Gastroesophageal sphincter (tissue), 4 donors: ENCODE measurements at regions not wholly inside any gene's neighbourhood (a gene's known extent, or its start where the extent isn't known, plus 50 kb on each side); places are given as distances from the start of the nearest gene placed in this dataset.

Source experiments
- ATAC-seq: fragments of 150-250 bp; one replicate; pipeline ENCODE4 v1.9.1; 2016; ENCODE audit warnings: mild to moderate bottlenecking, moderate library complexity
- H3K27ac ChIP-seq, 4 donors: fragments of 200-600 bp; sonication (generic) in 3 of 4; 1 replicate in 3 of 4; 2 replicates in 1 of 4; pipeline ENCODE4 v1.5.1; 2016 to 2019
- H3K27me3 ChIP-seq: fragments of 200-600 bp; sonication (generic); one replicate; pipeline ENCODE4 v1.5.1; 2019
- H3K36me3 ChIP-seq, 2 donors: fragments of 200-600 bp; sonication (generic); one replicate each; pipeline ENCODE4 v1.5.1; 2019; ENCODE audit warnings: control low read depth in 1 of 2
- H3K4me1 ChIP-seq, 3 donors: fragments of 200-600 bp; sonication (generic); 1 replicate in 2 of 3; 2 replicates in 1 of 3; pipeline ENCODE4 v1.5.1; 2016 to 2019; ENCODE audit warnings: control low read depth in 2 of 3
- H3K4me3 ChIP-seq, 2 donors: fragments of 200-600 bp; sonication (generic); one replicate each; pipeline ENCODE4 v1.5.1; 2019; ENCODE audit warnings: mild to moderate bottlenecking in 1 of 2, moderate library complexity in 1 of 2
- H3K9me3 ChIP-seq, 3 donors: fragments of 200-600 bp; sonication (generic); one replicate each; pipeline ENCODE4 v1.5.1; 2017 to 2019; ENCODE audit warnings: control low read depth in 2 of 3
- EP300 ChIP-seq: sonication (generic); formaldehyde crosslinking; IDR thresholded peaks from one replicate; pipeline ENCODE4 v1.6.1; 2017; ENCODE audit warnings: antibody characterized with exemption, mild to moderate bottlenecking
- POLR2A ChIP-seq, 2 donors: fragments of 450-650 bp; IDR thresholded peaks; one replicate each; pipeline ENCODE4 v1.6.1; 2017; ENCODE audit warnings: antibody characterized with exemption in 2 of 2, mild to moderate bottlenecking in 2 of 2, moderate library complexity in 1 of 2
- POLR2AphosphoS5 ChIP-seq: sonication (generic); formaldehyde crosslinking; IDR thresholded peaks from one replicate; pipeline ENCODE4 v1.6.1; 2017; ENCODE audit warnings: antibody characterized with exemption
- WGBS, 2 donors: methylation state at CpG; one replicate each; pipeline ENCODE4 v1.1.5; 2018; ENCODE audit warnings: low coverage in 1 of 2; 5-methylcytosine and 5-hydroxymethylcytosine counted together
- TF ChIP-seq, protein P1 (sequence below), 4 experiments: fragments of 200-600 bp in 2 of 4; fragments of 450-650 bp in 2 of 4; sonication (generic) in 1 of 4; IDR thresholded peaks; one replicate each; pipeline ENCODE4 v1.5.1; 2017 to 2019; ENCODE audit warnings: antibody characterized with exemption in 4 of 4, mild to moderate bottlenecking in 2 of 4, moderate library complexity in 2 of 4

- no peak overlapping the region for H3K4me3 ChIP-seq
- no peak overlapping the region for H3K27ac ChIP-seq
- H3K27me3 ChIP-seq: no peaks in the 10 kb centered on the region
- ATAC-seq: peak; percentile 90
- H3K4me1 ChIP-seq: peaks cover 0 to 9% (median 7%) of the 10 kb centered on the region in 3 donors
- no peak for TF ChIP-seq POLR2AphosphoS5
- TF ChIP-seq, protein P1, sequence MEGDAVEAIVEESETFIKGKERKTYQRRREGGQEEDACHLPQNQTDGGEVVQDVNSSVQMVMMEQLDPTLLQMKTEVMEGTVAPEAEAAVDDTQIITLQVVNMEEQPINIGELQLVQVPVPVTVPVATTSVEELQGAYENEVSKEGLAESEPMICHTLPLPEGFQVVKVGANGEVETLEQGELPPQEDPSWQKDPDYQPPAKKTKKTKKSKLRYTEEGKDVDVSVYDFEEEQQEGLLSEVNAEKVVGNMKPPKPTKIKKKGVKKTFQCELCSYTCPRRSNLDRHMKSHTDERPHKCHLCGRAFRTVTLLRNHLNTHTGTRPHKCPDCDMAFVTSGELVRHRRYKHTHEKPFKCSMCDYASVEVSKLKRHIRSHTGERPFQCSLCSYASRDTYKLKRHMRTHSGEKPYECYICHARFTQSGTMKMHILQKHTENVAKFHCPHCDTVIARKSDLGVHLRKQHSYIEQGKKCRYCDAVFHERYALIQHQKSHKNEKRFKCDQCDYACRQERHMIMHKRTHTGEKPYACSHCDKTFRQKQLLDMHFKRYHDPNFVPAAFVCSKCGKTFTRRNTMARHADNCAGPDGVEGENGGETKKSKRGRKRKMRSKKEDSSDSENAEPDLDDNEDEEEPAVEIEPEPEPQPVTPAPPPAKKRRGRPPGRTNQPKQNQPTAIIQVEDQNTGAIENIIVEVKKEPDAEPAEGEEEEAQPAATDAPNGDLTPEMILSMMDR (IDR thresholded peaks at IDR 0.05): peak; percentile 60 to 86 (median 78)
- WGBS, 2 donors: 0% methylated on average over 1 to 3 of the region's 6 CpGs
- no peaks in the 10 kb centered on the region for H3K36me3 ChIP-seq
- H3K9me3 ChIP-seq: no peaks in the 10 kb centered on the region
Observed at GRCh38 chr6:87929843-87930288, 117.8 kb upstream of the SPACA1 start.

DNA sequence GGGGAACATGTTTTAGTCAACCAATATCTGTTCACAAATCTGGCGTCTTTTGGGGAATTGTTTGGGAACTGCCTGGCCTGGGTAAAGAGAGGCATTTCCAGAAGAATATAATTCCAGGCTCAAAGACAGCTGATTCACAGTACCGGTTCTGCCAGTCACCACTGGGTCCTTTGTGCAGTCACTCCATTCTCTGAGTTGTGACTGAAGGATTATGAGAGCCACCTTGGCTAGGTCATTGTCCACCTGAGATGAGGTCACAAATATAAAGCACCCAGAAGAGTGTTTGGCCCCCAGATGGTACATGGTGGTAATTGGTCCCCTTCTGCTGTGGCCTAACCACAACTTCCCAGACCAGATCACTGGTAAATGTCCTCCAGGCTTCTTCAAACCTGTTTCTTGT, 121.0 kb upstream of the SPACA1 start:
- TF ChIP-seq POLR2A (IDR thresholded peaks at IDR 0.05) (no peak), EP300 (no peak), POLR2AphosphoS5 (no peak)
- TF ChIP-seq, protein P1 (IDR thresholded peaks at IDR 0.05): no peak
- no peaks in the 10 kb centered on the region for H3K27me3 ChIP-seq
- ATAC-seq: no peak
- no peak overlapping the region for H3K27ac ChIP-seq
- H3K4me1 ChIP-seq: peaks cover 0 to 9% (median 7%) of the 10 kb centered on the region in 3 donors
- no peak overlapping the region for H3K4me3 ChIP-seq
- H3K36me3 ChIP-seq: no peaks in the 10 kb centered on the region
- H3K9me3 ChIP-seq: no peaks in the 10 kb centered on the region
- WGBS, 2 donors: 100% methylated on average over 1 of the region's 2 CpGs; no CpG with 5 or more reads in 1 of the 2 donors

DNA sequence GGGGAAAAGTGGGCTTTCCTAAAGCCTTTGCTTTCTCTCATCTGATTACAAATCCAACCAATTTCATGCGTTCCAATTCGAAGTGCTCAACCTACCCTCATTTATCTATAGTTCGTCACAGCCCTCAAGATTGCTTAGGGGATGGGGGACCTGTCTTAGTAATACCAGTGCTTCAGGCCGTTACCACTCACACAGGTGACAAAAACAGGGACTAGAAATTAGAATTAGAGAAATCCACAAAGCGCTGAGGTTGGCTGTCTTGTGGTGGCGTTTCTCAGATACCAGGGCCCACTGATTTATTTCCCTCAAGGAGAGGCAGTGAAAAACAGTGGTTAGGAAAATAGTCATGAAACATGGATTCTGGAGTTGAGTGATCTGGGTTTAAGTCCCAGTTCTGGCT, 121.6 kb upstream of the SPACA1 start:
- 97 to 100% methylated on average over 4 of the region's 6 CpGs for WGBS, 2 donors
- no peaks in the 10 kb centered on the region for H3K27me3 ChIP-seq
- H3K4me1 ChIP-seq: peaks cover 0 to 9% (median 7%) of the 10 kb centered on the region in 3 donors
- no peaks in the 10 kb centered on the region for H3K9me3 ChIP-seq
- no peaks in the 10 kb centered on the region for H3K36me3 ChIP-seq
- ATAC-seq: no peak
- no peak for TF ChIP-seq POLR2AphosphoS5
- no peak for TF ChIP-seq POLR2A (IDR thresholded peaks at IDR 0.05)
- TF ChIP-seq, protein P1 (IDR thresholded peaks at IDR 0.05): no peak
- no peak for TF ChIP-seq EP300
- H3K27ac ChIP-seq: no peak overlapping the region
- no peak overlapping the region for H3K4me3 ChIP-seq

DNA sequence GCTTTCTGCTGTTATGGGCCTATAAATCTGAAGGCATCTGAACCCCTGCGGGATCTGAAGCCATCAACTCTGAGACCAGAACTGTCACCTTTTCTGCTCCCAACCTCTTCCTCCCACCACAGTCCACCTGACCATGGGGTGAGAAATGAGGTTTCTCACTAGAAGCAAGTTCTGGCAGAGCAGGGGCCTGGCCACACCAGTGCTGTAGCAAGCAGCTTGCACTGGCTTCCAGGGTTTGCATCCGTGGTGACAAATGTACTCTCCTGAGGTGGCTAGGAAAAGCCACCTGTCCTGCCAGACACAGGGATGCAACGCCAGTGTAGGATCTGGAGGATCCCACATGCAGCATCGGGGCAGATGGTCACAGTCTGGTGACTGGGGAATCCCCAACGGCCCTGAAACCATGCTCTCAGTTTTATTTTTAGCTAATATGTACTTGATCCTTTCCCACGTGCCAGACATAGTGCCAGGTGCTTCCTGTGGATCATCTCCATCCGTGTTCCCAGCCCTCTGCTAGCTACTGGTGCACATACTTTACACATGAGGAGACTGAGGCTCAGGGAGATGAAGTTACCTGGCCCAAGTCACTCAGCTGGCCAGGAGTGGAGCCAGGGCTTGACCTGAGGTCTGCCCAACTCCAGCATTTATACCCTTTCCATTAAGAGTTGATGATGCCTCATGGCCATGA, 122.1 kb upstream of the SPACA1 start:
- no peak for ATAC-seq
- Histone ChIP-seq H3K4me1 (peaks cover 0 to 9% (median 7%) of the 10 kb centered on the region in 3 donors), H3K9me3 (no peaks in the 10 kb centered on the region), H3K36me3 (no peaks in the 10 kb centered on the region), H3K4me3 (no peak overlapping the region), H3K27ac (no peak overlapping the region), H3K27me3 (no peaks in the 10 kb centered on the region)
- TF ChIP-seq POLR2AphosphoS5 (no peak), POLR2A (IDR thresholded peaks at IDR 0.05) (no peak), EP300 (no peak)
- TF ChIP-seq, protein P1 (IDR thresholded peaks at IDR 0.05): no peak
- whole genome bisulfite sequencing, 2 donors: 47 to 80% methylated on average over 1 to 5 of the region's 7 CpGs

GRCh38 chr6:87923389-87924050, 124.1 kb upstream of the SPACA1 start:
- Histone ChIP-seq H3K27me3 (no peaks in the 10 kb centered on the region), H3K36me3 (no peaks in the 10 kb centered on the region), H3K27ac (no peak overlapping the region), H3K4me3 (no peak overlapping the region), H3K4me1 (no peaks in the 10 kb centered on the region), H3K9me3 (no peaks in the 10 kb centered on the region)
- TF ChIP-seq EP300 (no peak), POLR2A (IDR thresholded peaks at IDR 0.05) (no peak), POLR2AphosphoS5 (no peak)
- TF ChIP-seq, protein P1 (IDR thresholded peaks at IDR 0.05): no peak
- WGBS, 2 donors: 86 to 89% methylated on average over 4 to 7 of the region's 7 CpGs
- ATAC-seq: no peak
